ENCODE measurements at regions not wholly inside any gene's neighbourhood (a gene's known extent, or its start where the extent isn't known, plus 50 kb on each side); places are given as distances from the start of the nearest gene placed in this dataset.
A peak's percentile ranks its signal among the peaks of the same experiment; 100 is the strongest.
"Not testable (repeated sequence)": the region's sequence is repeated elsewhere in the genome, so short reads cannot be mapped to it uniquely, and the experiment has no call there.

GRCh38 chr6:27800731-27801373, 111.3 kb downstream of the OR2B2 start:
- DNase-seq = no peak
- H3K4me1 Mint-ChIP-seq = peaks cover 5% of the 10 kb centered on the region
- no peak overlapping the region for H3K4me3 Mint-ChIP-seq
- H3K36me3 Mint-ChIP-seq (ENCODE audit: low read depth) = no peaks in the 10 kb centered on the region
- H3K27ac Mint-ChIP-seq = no peak overlapping the region
- ATAC-seq = no peak
- no peaks in the 10 kb centered on the region for H3K9me3 Mint-ChIP-seq
- no peaks in the 10 kb centered on the region for H3K27me3 Mint-ChIP-seq

GRCh38 chr6:27797960-27798359, 114.2 kb downstream of the OR2B2 start:
- no peaks in the 10 kb centered on the region for H3K9me3 Mint-ChIP-seq
- H3K36me3 Mint-ChIP-seq (ENCODE audit: low read depth) = no peaks in the 10 kb centered on the region
- ATAC-seq (no peak), DNase-seq (no peak)
- H3K4me3 Mint-ChIP-seq = no peak overlapping the region
- peaks cover 9% of the 10 kb centered on the region for H3K4me1 Mint-ChIP-seq
- H3K27ac Mint-ChIP-seq = no peak overlapping the region
- H3K27me3 Mint-ChIP-seq = peaks cover 3% of the 10 kb centered on the region

GRCh38 chr6:27796736-27797481, 115.3 kb downstream of the OR2B2 start:
- not testable (repeated sequence) for H3K4me3 Mint-ChIP-seq; H3K27ac Mint-ChIP-seq; H3K27me3 Mint-ChIP-seq; DNase-seq; H3K9me3 Mint-ChIP-seq; ATAC-seq; H3K36me3 Mint-ChIP-seq (ENCODE audit: low read depth)
- peaks cover 18% of the 10 kb centered on the region for H3K4me1 Mint-ChIP-seq

- H3K4me1 Mint-ChIP-seq = peaks cover 26% of the 10 kb centered on the region
- DNase-seq (peak; percentile 52), ATAC-seq (peak; percentile 72)
- no peak overlapping the region for H3K4me3 Mint-ChIP-seq
- peaks cover 11% of the 10 kb centered on the region for H3K27me3 Mint-ChIP-seq
- peaks cover 3% of the 10 kb centered on the region for H3K36me3 Mint-ChIP-seq (ENCODE audit: low read depth)
- H3K27ac Mint-ChIP-seq = peak overlapping the region; percentile 66
- no peaks in the 10 kb centered on the region for H3K9me3 Mint-ChIP-seq
These were observed 116.3 kb downstream of the OR2B2 start for GRCh38 chr6:27795697-27796494.

- ATAC-seq = peak; percentile 58
- peaks cover 26% of the 10 kb centered on the region for H3K4me1 Mint-ChIP-seq
- H3K9me3 Mint-ChIP-seq = no peaks in the 10 kb centered on the region
- peaks cover 3% of the 10 kb centered on the region for H3K36me3 Mint-ChIP-seq (ENCODE audit: low read depth)
- peaks cover 19% of the 10 kb centered on the region for H3K27me3 Mint-ChIP-seq
- DNase-seq = peak; percentile 65
- H3K27ac Mint-ChIP-seq = peak overlapping the region; percentile 92
- peak overlapping the region; percentile 90 for H3K4me3 Mint-ChIP-seq
These were observed 120.8 kb downstream of the OR2B2 start for GRCh38 chr6:27791182-27791943.

GRCh38 chr6:27788376-27788775, 123.8 kb downstream of the OR2B2 start:
- not testable (repeated sequence) for ATAC-seq; DNase-seq; H3K9me3 Mint-ChIP-seq; H3K4me3 Mint-ChIP-seq; H3K27ac Mint-ChIP-seq; H3K36me3 Mint-ChIP-seq (ENCODE audit: low read depth)
- H3K27me3 Mint-ChIP-seq = peaks cover 27% of the 10 kb centered on the region
- H3K4me1 Mint-ChIP-seq = peaks cover 19% of the 10 kb centered on the region

DNA sequence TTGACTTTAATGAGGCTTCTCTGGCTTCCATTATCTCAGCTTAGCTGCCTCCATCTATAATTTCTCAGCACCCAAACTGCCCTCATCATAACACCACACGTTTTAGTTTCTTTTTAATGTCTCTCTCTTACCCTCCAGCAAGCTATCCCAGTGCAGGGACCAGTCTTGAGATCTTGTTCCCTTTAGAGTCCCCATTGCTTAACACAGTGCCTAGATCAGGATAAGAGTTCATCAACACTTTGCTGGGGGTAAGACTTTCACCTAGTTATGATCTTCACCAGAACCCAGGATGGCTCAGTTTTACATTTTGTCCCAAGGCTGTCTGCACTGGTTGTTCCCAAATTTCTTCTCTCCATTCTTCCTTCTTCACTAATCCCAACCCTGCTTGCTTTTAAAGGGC, 126.1 kb downstream of the OR2B2 start:
- H3K27ac Mint-ChIP-seq = no peak overlapping the region
- no peak for ATAC-seq

DNA sequence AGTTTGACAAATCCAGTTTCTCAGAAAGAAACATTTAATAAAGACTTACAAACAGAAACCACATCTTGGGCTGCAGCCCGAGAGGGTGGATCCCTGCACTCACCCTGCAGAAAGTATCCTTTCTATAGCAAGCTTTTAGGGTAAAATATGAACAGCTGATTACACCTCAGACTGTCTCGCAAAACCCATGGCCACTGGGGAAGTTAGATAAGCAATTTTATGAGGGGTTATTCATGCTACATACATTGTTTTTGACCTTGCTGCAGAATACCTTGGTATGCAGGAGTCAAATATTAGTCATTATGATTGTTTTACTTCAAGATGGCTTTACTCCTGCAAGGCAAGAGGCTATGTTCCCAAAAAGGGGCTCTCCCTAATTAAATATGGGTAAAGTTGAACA, 126.9 kb downstream of the OR2B2 start:
- Mint-ChIP-seq H3K4me3 (no peak overlapping the region), H3K27me3 (peaks cover 16% of the 10 kb centered on the region), H3K36me3 (ENCODE audit: low read depth) (no peaks in the 10 kb centered on the region), H3K9me3 (no peaks in the 10 kb centered on the region), H3K4me1 (no peaks in the 10 kb centered on the region), H3K27ac (no peak overlapping the region)
- ATAC-seq = no peak
- DNase-seq = no peak

More for the DNA sequence above, 126.1 kb downstream of the OR2B2 start:
- H3K36me3 Mint-ChIP-seq (ENCODE audit: low read depth) = no peaks in the 10 kb centered on the region
- no peaks in the 10 kb centered on the region for H3K9me3 Mint-ChIP-seq
- H3K27me3 Mint-ChIP-seq = peaks cover 16% of the 10 kb centered on the region
- DNase-seq = no peak
- H3K4me3 Mint-ChIP-seq = no peak overlapping the region
- H3K4me1 Mint-ChIP-seq = no peaks in the 10 kb centered on the region

DNA sequence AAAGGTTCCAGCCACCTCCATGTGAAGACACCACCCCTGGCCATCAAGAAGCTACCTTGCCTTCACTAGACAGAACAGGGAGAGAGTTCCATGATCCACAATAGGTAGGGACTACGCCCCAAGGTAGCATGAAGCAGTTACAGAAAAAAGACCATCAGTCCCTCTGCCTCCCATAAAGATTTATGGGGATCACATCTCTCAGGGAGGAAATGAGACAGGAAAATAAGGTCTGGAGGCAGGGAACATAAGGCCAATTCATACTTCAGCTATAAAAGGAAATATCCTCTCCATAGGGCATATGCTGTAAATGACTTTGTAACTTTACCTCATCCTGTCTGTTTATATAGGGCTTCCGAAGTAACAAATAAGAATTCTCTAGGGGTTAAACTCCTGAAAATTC, 129.4 kb downstream of the OR2B2 start:
- Mint-ChIP-seq H3K36me3 (ENCODE audit: low read depth) (no peaks in the 10 kb centered on the region), H3K27ac (no peak overlapping the region), H3K9me3 (no peaks in the 10 kb centered on the region), H3K4me3 (no peak overlapping the region), H3K4me1 (no peaks in the 10 kb centered on the region), H3K27me3 (peaks cover 16% of the 10 kb centered on the region)
- no peak for ATAC-seq
- no peak for DNase-seq

DNA sequence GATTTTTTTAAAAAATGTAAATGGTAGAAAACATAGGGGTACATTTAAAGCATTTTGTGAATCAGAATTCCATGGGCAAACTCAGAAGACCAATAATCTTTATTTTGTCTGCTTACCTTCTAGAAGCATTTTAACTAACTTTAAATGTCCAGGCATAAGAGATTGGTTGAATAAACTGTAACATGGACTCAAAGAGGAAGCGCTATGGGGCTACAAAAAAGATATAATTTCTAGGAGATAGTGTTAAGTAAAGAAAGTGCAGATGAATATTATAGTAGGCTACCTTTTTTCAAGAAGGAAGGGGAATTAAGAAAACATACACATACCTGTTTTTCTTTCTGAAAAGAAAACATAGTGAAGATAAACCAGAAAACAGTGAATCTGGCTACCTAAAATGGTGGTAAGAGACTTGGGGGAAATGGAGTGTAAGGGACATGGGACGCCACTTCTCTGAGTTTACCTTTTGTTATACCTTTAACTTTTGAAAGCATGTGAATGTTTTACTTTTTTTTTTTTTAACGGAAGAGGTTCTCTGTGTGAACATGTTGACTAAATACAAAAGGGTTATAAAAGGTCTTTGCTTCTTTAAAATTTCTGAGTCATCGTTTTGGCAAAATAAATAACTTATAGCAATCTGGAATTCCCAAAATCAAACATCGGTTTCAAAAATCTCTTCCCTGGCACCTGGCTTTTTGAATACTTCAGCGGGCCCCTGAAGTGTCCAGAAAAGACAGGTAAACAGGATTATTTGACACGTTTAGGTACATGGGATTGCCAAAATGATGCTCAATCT, 133.4 kb downstream of the OR2B2 start:
- H3K36me3 Mint-ChIP-seq (ENCODE audit: low read depth) = no peaks in the 10 kb centered on the region
- peaks cover 8% of the 10 kb centered on the region for H3K27me3 Mint-ChIP-seq
- H3K9me3 Mint-ChIP-seq = no peaks in the 10 kb centered on the region
- DNase-seq (no peak), ATAC-seq (no peak)
- H3K4me3 Mint-ChIP-seq = no peak overlapping the region
- peaks cover 5% of the 10 kb centered on the region for H3K4me1 Mint-ChIP-seq
- no peak overlapping the region for H3K27ac Mint-ChIP-seq

- DNase-seq (no peak), ATAC-seq (no peak)
- Mint-ChIP-seq H3K36me3 (ENCODE audit: low read depth) (no peaks in the 10 kb centered on the region), H3K4me1 (peaks cover 8% of the 10 kb centered on the region), H3K4me3 (no peak overlapping the region), H3K27ac (peak overlapping the region; percentile 61), H3K27me3 (peaks cover 7% of the 10 kb centered on the region), H3K9me3 (no peaks in the 10 kb centered on the region)
These were observed 134.4 kb downstream of the OR2B2 start for GRCh38 chr6:27777614-27778355.

DNA sequence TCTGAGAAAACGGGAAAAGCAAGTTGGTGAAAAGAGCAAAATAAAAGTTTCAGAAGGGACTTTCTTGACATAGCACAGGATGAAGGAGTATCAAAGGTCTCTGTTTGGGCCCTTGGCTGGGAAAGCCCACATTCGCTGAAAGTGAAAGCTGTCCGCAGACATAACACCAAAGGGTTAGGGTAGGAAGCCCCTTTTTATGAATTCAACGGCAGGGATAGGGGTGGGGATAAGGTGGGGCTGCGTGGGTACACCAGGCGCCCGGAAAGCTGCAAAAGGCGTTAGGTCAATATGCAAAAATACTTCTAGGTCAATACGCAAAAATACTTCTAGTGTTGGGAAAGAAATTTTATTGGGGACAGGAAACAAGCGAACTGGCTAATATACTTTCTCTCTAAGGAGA, 135.1 kb downstream of the OR2B2 start:
- H3K36me3 Mint-ChIP-seq (ENCODE audit: low read depth) = no peaks in the 10 kb centered on the region
- peak overlapping the region; percentile 61 for H3K27ac Mint-ChIP-seq
- H3K4me3 Mint-ChIP-seq = no peak overlapping the region
- H3K27me3 Mint-ChIP-seq = peaks cover 7% of the 10 kb centered on the region
- DNase-seq (no peak), ATAC-seq (no peak)
- peaks cover 12% of the 10 kb centered on the region for H3K4me1 Mint-ChIP-seq
- H3K9me3 Mint-ChIP-seq = no peaks in the 10 kb centered on the region

DNA sequence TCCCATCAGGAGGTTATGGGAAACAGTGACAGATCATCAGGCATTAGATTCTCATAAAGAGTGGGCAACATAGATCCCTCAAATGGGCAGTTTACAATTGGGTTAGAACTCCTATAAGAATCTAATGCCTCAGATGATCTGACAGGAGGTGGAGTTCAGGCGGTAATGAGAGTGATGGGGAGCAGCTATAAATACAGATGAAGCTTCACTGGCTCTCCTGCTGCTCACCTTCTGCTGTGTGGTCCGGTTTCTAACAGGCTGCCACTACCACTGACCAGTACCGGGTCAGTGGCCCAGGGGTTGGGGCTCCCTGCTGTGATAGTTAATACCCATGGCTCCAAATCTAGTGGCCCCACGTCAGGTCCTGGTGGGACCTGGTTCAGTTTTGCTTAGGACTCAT, 135.7 kb downstream of the OR2B2 start:
- H3K4me3 Mint-ChIP-seq = no peak overlapping the region

More for the DNA sequence above, 135.7 kb downstream of the OR2B2 start:
- DNase-seq = no peak
- no peaks in the 10 kb centered on the region for H3K36me3 Mint-ChIP-seq (ENCODE audit: low read depth)
- H3K9me3 Mint-ChIP-seq = no peaks in the 10 kb centered on the region
- H3K27ac Mint-ChIP-seq = no peak overlapping the region
- no peak for ATAC-seq
- peaks cover 15% of the 10 kb centered on the region for H3K4me1 Mint-ChIP-seq
- H3K27me3 Mint-ChIP-seq = peaks cover 7% of the 10 kb centered on the region
